Mesenchymal stem cell (in vitro differentiated cells and primary cell): ENCODE measurements at regions not wholly inside any gene's neighbourhood (a gene's known extent, or its start where the extent isn't known, plus 50 kb on each side); places are given as distances from the start of the nearest gene placed in this dataset.

ENCODE experiments used
- DNase-seq: peaks from one replicate; pipeline ENCODE4 v3.0.0-alpha.2; 2013
- H2AFZ ChIP-seq: one replicate; pipeline ENCODE4 v1.6.1; 2013; ENCODE audit warnings: low read depth, mild to moderate bottlenecking, control low read depth, inconsistent platforms, low read length, moderate library complexity
- H2AK5ac ChIP-seq: 2 replicates; pipeline ENCODE4 v1.6.1; 2013; ENCODE audit warnings: low read length, moderate library complexity, mild to moderate bottlenecking, inconsistent platforms; ENCODE audit not compliant: severe bottlenecking
- H2BK120ac ChIP-seq: one replicate; pipeline ENCODE4 v1.6.1; 2013; ENCODE audit warnings: low read depth, mild to moderate bottlenecking, inconsistent platforms, low read length, moderate library complexity
- H2BK12ac ChIP-seq, 2 experiments: one replicate each; pipeline ENCODE4 v1.6.1; 2013; ENCODE audit warnings: inconsistent platforms in 2 of 2, low read length in 2 of 2, mild to moderate bottlenecking in 2 of 2, moderate library complexity in 2 of 2, control low read depth in 1 of 2
- H2BK15ac ChIP-seq: one replicate; pipeline ENCODE4 v1.6.1; 2013; ENCODE audit warnings: mild to moderate bottlenecking, low read depth, inconsistent platforms; ENCODE audit not compliant: poor library complexity, severe bottlenecking
- H2BK5ac ChIP-seq: 2 replicates; pipeline ENCODE4 v1.6.1; 2013; ENCODE audit warnings: low read depth, mild to moderate bottlenecking, low read length, control low read depth, inconsistent platforms; ENCODE audit not compliant: poor library complexity, severe bottlenecking
- H3K14ac ChIP-seq, 2 experiments: one replicate each; pipeline ENCODE4 v1.6.1; 2013; ENCODE audit warnings: inconsistent platforms in 2 of 2, low read length in 2 of 2, control low read depth in 1 of 2, mild to moderate bottlenecking in 1 of 2, moderate library complexity in 1 of 2
- H3K18ac ChIP-seq, 2 experiments: one replicate each; pipeline ENCODE4 v1.6.1; 2013; ENCODE audit warnings: inconsistent platforms in 2 of 2, low read length in 2 of 2, control low read depth in 1 of 2, low read depth in 1 of 2, mild to moderate bottlenecking in 1 of 2
- H3K23ac ChIP-seq, 2 experiments: one replicate each; pipeline ENCODE4 v1.6.1; 2013; ENCODE audit warnings: inconsistent platforms in 2 of 2, low read length in 2 of 2, mild to moderate bottlenecking in 2 of 2, moderate library complexity in 2 of 2, control low read depth in 1 of 2
- H3K27ac ChIP-seq: 2 replicates; pipeline ENCODE4 v1.5.1; 2013; ENCODE audit warnings: mild to moderate bottlenecking, moderate library complexity, low read length, control low read depth, inconsistent platforms; ENCODE audit not compliant: poor library complexity, severe bottlenecking
- H3K27me3 ChIP-seq, 2 experiments: 2 replicates each; pipeline versions ENCODE4 v1.6.1 to v1.7.0; 2013; ENCODE audit warnings: low read length in 2 of 2, mild to moderate bottlenecking in 2 of 2, moderate library complexity in 2 of 2, control low read depth in 1 of 2, inconsistent platforms in 1 of 2; ENCODE audit not compliant: control insufficient read depth in 1 of 2, insufficient read depth in 1 of 2
- H3K36me3 ChIP-seq, 2 experiments: 2 replicates each; pipeline versions ENCODE4 v1.6.1 to v1.7.0; 2013; ENCODE audit warnings: low read length in 2 of 2, control low read depth in 1 of 2, inconsistent platforms in 1 of 2, low read depth in 1 of 2, mild to moderate bottlenecking in 1 of 2; ENCODE audit not compliant: insufficient read depth in 2 of 2, control insufficient read depth in 1 of 2
- H3K4ac ChIP-seq, 2 experiments: one replicate each; pipeline ENCODE4 v1.6.1; 2013; ENCODE audit warnings: inconsistent platforms in 2 of 2, low read length in 2 of 2, mild to moderate bottlenecking in 2 of 2, moderate library complexity in 2 of 2, control low read depth in 1 of 2, low read depth in 1 of 2
- H3K4me1 ChIP-seq: 2 replicates; pipeline ENCODE4 v1.6.1; 2013; ENCODE audit warnings: low read depth, low read length, control low read depth; ENCODE audit not compliant: control insufficient read depth, insufficient read depth
- H3K4me2 ChIP-seq: 2 replicates; pipeline ENCODE4 v1.6.1; 2013; ENCODE audit warnings: low read length, mild to moderate bottlenecking, inconsistent platforms; ENCODE audit not compliant: poor library complexity, severe bottlenecking
- H3K4me3 ChIP-seq, 2 experiments: 2 replicates each; pipeline versions ENCODE4 v1.5.1 to v1.7.0; 2013; ENCODE audit warnings: low read length in 2 of 2, mild to moderate bottlenecking in 2 of 2, control low read depth in 1 of 2, low read depth in 1 of 2; ENCODE audit not compliant: insufficient read depth in 1 of 2
- H3K79me1 ChIP-seq: replicated peaks from 2 replicates; pipeline ENCODE4 v1.6.1; 2013; ENCODE audit warnings: mild to moderate bottlenecking, control low read depth, low read length, inconsistent platforms; ENCODE audit not compliant: poor library complexity, severe bottlenecking
- H3K9ac ChIP-seq: 2 replicates; pipeline ENCODE4 v1.7.0; 2013; ENCODE audit warnings: mild to moderate bottlenecking, low read length, moderate library complexity
- H3K9me3 ChIP-seq: 2 replicates; pipeline ENCODE4 v1.7.0; 2013; ENCODE audit warnings: mild to moderate bottlenecking, low read length; ENCODE audit not compliant: control insufficient read depth
- H4K8ac ChIP-seq: one replicate; pipeline ENCODE4 v1.6.1; 2013; ENCODE audit warnings: inconsistent platforms, mild to moderate bottlenecking, low read length, moderate library complexity
- H4K91ac ChIP-seq: one replicate; pipeline ENCODE4 v1.6.1; 2013; ENCODE audit warnings: mild to moderate bottlenecking, low read length, inconsistent platforms
- WGBS: methylation state at CpG from one replicate; pipeline ENCODE4 v1.1.7; 2013; ENCODE audit warnings: mixed read lengths; 5-methylcytosine and 5-hydroxymethylcytosine counted together

GRCh38 chr10:121288011-121288410 is 310.2 kb downstream of the FGFR2 start:
- no CpG with 5 or more reads among the region's 1 CpG for WGBS
- H4K8ac ChIP-seq = no peak overlapping the region
- H2BK12ac ChIP-seq = no peak overlapping the region
- no peak overlapping the region for H2BK120ac ChIP-seq
- H3K9ac ChIP-seq = no peak overlapping the region
- no peaks in the 10 kb centered on the region for H3K79me1 ChIP-seq
- no peak overlapping the region for H4K91ac ChIP-seq
- H3K4me2 ChIP-seq = no peak overlapping the region
- no peak overlapping the region for H2BK5ac ChIP-seq
- no peaks in the 10 kb centered on the region for H3K9me3 ChIP-seq
- H2BK15ac ChIP-seq = no peak overlapping the region
- no peak overlapping the region for H2AK5ac ChIP-seq
- DNase-seq = no peak
- no peak overlapping the region for H2AFZ ChIP-seq
- no peak overlapping the region for H3K18ac ChIP-seq
- H3K23ac ChIP-seq = no peak overlapping the region
- no peak overlapping the region for H3K14ac ChIP-seq
- H3K27ac ChIP-seq = no peak overlapping the region
- H3K4ac ChIP-seq = no peak overlapping the region
- H3K4me1 ChIP-seq = no peaks in the 10 kb centered on the region
- H3K27me3 ChIP-seq = peaks cover 0 to 6% of the 10 kb centered on the region in 2 experiments
- no peaks in the 10 kb centered on the region for H3K36me3 ChIP-seq
- no peak overlapping the region for H3K4me3 ChIP-seq

GRCh38 chr10:121288864-121289661 is 309.2 kb downstream of the FGFR2 start:
- no peak overlapping the region for H3K9ac ChIP-seq
- no peak overlapping the region for H2BK15ac ChIP-seq
- no peaks in the 10 kb centered on the region for H3K36me3 ChIP-seq
- DNase-seq = no peak
- no peaks in the 10 kb centered on the region for H3K79me1 ChIP-seq
- H3K18ac ChIP-seq = no peak overlapping the region
- no peak overlapping the region for H2AK5ac ChIP-seq
- no peak overlapping the region for H3K23ac ChIP-seq
- H3K4me3 ChIP-seq = no peak overlapping the region
- no peak overlapping the region for H2BK5ac ChIP-seq
- no peak overlapping the region for H3K14ac ChIP-seq
- H2BK12ac ChIP-seq = no peak overlapping the region
- H3K4me1 ChIP-seq = no peaks in the 10 kb centered on the region
- H4K91ac ChIP-seq = no peak overlapping the region
- WGBS = 34% methylated on average over 2 of the region's 6 CpGs
- H3K4me2 ChIP-seq = no peak overlapping the region
- H2AFZ ChIP-seq = no peak overlapping the region
- H3K9me3 ChIP-seq = no peaks in the 10 kb centered on the region
- no peak overlapping the region for H4K8ac ChIP-seq
- H3K4ac ChIP-seq = no peak overlapping the region
- no peak overlapping the region for H3K27ac ChIP-seq
- peaks cover 0 to 6% of the 10 kb centered on the region in 2 experiments for H3K27me3 ChIP-seq
- no peak overlapping the region for H2BK120ac ChIP-seq

GRCh38 chr10:121289800-121290199 is 308.4 kb downstream of the FGFR2 start:
- Histone ChIP-seq H4K91ac (no peak overlapping the region), H4K8ac (no peak overlapping the region), H3K4me2 (no peak overlapping the region), H2BK15ac (no peak overlapping the region), H3K79me1 (no peaks in the 10 kb centered on the region), H3K14ac (no peak overlapping the region), H3K36me3 (no peaks in the 10 kb centered on the region), H2BK12ac (no peak overlapping the region), H3K4me1 (no peaks in the 10 kb centered on the region), H3K27me3 (peaks cover 0 to 6% of the 10 kb centered on the region in 2 experiments), H3K27ac (no peak overlapping the region), H2BK120ac (no peak overlapping the region), H2AK5ac (no peak overlapping the region), H2AFZ (no peak overlapping the region), H3K9me3 (no peaks in the 10 kb centered on the region), H3K4me3 (no peak overlapping the region), H3K23ac (no peak overlapping the region), H2BK5ac (no peak overlapping the region), H3K18ac (no peak overlapping the region), H3K9ac (no peak overlapping the region), H3K4ac (no peak overlapping the region)
- 80% methylated on average over 3 of the region's 4 CpGs for WGBS
- no peak for DNase-seq

GRCh38 chr10:121290674-121291073 is 307.6 kb downstream of the FGFR2 start:
- Histone ChIP-seq H3K27me3 (peaks cover 0 to 3% of the 10 kb centered on the region in 2 experiments), H4K8ac (no peak overlapping the region), H3K18ac (no peak overlapping the region), H3K23ac (no peak overlapping the region), H3K4ac (no peak overlapping the region), H3K27ac (no peak overlapping the region), H2AFZ (no peak overlapping the region), H2BK12ac (no peak overlapping the region), H3K4me2 (no peak overlapping the region), H2BK15ac (no peak overlapping the region), H3K14ac (no peak overlapping the region), H3K4me1 (no peaks in the 10 kb centered on the region), H2BK120ac (no peak overlapping the region), H4K91ac (no peak overlapping the region), H3K4me3 (no peak overlapping the region), H3K36me3 (no peaks in the 10 kb centered on the region), H2AK5ac (no peak overlapping the region), H3K79me1 (no peaks in the 10 kb centered on the region), H3K9ac (no peak overlapping the region), H2BK5ac (no peak overlapping the region), H3K9me3 (no peaks in the 10 kb centered on the region)
- 96% methylated on average over 2 of the region's 4 CpGs for WGBS
- DNase-seq = no peak
